22Rv1 (cell line): ENCODE measurements at regions not wholly inside any gene's neighbourhood (a gene's known extent, or its start where the extent isn't known, plus 50 kb on each side); places are given as distances from the start of the nearest gene placed in this dataset.
"Not testable (repeated sequence)": the region's sequence is repeated elsewhere in the genome, so short reads cannot be mapped to it uniquely, and the experiment has no call there.

Experiments
- H3K27ac ChIP-seq: fragments of 450-650 bp; 2 replicates; pipeline ENCODE4 v1.5.1; 2017
- ZFX ChIP-seq: fragments of 450-650 bp; IDR thresholded peaks from 2 replicates; pipeline ENCODE4 v1.6.1; 2017; ENCODE audit warnings: antibody characterized with exemption, borderline replicate concordance
- TF ChIP-seq, protein P1 (sequence below): fragments of 450-650 bp; IDR thresholded peaks from 2 replicates; pipeline ENCODE4 v1.5.1; 2017; ENCODE audit warnings: mild to moderate bottlenecking

- TF ChIP-seq, protein P1, sequence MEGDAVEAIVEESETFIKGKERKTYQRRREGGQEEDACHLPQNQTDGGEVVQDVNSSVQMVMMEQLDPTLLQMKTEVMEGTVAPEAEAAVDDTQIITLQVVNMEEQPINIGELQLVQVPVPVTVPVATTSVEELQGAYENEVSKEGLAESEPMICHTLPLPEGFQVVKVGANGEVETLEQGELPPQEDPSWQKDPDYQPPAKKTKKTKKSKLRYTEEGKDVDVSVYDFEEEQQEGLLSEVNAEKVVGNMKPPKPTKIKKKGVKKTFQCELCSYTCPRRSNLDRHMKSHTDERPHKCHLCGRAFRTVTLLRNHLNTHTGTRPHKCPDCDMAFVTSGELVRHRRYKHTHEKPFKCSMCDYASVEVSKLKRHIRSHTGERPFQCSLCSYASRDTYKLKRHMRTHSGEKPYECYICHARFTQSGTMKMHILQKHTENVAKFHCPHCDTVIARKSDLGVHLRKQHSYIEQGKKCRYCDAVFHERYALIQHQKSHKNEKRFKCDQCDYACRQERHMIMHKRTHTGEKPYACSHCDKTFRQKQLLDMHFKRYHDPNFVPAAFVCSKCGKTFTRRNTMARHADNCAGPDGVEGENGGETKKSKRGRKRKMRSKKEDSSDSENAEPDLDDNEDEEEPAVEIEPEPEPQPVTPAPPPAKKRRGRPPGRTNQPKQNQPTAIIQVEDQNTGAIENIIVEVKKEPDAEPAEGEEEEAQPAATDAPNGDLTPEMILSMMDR, result no peak
- TF ChIP-seq ZFX, result no peak
- no peak overlapping the region for H3K27ac ChIP-seq
Observed at GRCh38 chr11:71370895-71371673, 77.1 kb downstream of the DHCR7 start.

- H3K27ac ChIP-seq, result no peak overlapping the region
- TF ChIP-seq, protein P1, result no peak
- no peak for TF ChIP-seq ZFX
Observed at GRCh38 chr11:71370020-71370747, 78.0 kb downstream of the DHCR7 start.

GRCh38 chr11:71369411-71369810, 78.8 kb downstream of the DHCR7 start:
- TF ChIP-seq, protein P1, result no peak
- no peak for TF ChIP-seq ZFX

DNA sequence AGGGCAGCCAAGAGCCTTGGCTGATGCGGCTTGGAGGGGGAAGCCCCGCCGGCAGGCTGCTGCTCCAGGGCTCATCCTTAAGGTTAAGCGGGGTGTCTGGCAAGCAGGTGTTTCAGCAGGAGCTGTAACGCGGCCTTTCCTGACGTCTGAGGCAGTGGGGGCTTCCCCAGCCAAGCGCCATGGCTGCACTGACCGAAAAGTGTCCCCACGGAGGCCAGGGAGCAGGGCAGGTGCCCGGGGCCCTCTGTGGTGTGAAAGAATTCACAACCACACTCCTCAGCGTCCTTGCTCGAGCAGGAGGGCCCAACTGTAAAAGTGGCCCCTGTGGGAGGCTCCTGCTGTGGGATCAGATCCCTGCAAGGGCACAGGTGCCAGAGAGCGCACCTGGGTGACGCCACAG, 79.2 kb downstream of the DHCR7 start:
- H3K27ac ChIP-seq, result no peak overlapping the region
- TF ChIP-seq, protein P1, result no peak
- TF ChIP-seq ZFX, result no peak

More at GRCh38 chr11:71369411-71369810, 78.8 kb downstream of the DHCR7 start:
- H3K27ac ChIP-seq, result no peak overlapping the region

- TF ChIP-seq, protein P1, result no peak
- no peak for TF ChIP-seq ZFX
- no peak overlapping the region for H3K27ac ChIP-seq
Observed at GRCh38 chr11:71367756-71368155, 80.4 kb downstream of the DHCR7 start.

DNA sequence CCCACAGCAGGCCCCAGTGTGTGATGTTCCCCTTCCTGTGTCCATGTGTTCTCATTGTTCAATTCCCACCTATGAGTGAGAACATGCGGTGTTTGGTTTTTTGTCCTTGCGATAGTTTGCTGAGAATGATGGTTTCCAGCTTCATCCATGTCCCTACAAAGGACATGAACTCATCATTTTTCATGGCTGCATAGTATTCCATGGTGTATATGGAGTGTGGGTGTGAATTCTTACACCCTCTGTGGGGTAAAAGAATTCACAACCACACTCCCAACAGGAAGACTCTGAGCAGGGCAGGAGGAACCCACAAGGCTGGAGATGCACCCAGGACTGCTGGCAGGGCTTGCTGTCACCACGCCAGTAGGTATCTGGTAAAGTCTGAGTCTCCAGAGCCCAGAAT, 80.9 kb downstream of the DHCR7 start:
- H3K27ac ChIP-seq, result not testable (repeated sequence)

DNA sequence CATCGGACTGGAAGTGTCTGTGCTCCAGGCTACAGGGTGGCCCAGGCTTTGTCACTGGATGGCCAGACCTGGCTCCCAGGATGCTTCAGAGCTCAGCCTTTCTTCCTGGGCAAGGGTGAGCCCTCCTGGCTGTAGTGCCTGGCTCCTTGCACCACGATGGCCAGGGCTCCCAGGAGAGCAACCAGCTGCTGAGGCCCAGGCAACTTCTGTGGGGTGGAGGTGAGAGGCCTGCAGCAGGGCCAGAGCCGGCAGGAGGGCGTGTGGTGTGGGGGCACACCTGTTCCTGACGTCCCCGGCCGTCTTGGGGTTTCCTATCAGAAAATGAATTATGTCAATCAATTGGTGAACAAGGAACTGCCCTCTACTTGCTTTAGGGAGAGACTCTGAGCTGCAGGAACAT, 82.1 kb downstream of the DHCR7 start:
- no peak overlapping the region for H3K27ac ChIP-seq
- TF ChIP-seq ZFX, result no peak

DNA sequence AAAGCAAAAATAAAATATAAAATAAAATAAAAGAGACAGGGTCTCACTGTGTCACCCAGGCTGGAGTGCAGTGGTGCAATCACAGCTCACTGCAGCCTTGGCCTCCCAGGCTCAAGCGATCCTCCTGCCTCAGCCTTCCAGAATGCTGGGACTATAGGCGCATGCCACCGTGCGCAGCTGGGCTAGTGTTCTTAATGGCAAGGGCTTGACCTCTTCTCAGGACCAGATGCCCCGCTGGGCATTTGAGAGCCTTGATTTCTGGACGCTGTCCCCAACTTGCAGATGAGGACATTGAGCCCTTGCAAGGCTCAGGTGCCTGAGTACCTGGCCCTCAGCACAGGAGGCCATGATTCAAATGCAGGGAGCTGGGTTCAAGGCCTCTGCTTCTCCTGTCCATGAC, 82.6 kb downstream of the DHCR7 start:
- no peak overlapping the region for H3K27ac ChIP-seq
- TF ChIP-seq, protein P1, result no peak
- TF ChIP-seq ZFX, result no peak
